ENCODE measurements at regions not wholly inside any gene's neighbourhood (a gene's known extent, or its start where the extent isn't known, plus 50 kb on each side); places are given as distances from the start of the nearest gene placed in this dataset.

DNA sequence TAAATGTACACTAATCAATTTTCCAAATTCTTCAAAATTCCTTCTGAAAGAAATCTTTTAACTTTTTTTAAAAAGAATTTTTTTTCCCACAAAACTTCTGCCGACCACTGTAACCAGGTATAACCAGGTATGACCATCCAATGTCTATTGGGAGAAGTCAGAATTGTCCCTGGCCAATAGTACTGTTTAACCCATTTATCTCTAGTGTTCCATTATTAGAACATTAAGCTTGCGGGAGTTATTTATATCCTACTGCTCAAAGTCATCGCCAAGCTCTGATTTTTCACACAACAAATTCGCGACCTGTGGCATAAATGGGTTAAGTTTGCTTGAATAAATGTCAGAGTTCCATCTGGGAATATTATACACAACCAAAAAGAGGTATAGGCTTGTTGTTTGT, 343.2 kb downstream of the ANXA1 start:
- ChIA-PET POLR2A (no interaction called here), CTCF (no interaction called here)
- no peaks in the 10 kb centered on the region for H3K27me3 ChIP-seq (ENCODE audit: insufficient read depth, low read length, poor library complexity, severe bottlenecking)
- no peak for DNase-seq
- H3K4me3 ChIP-seq (ENCODE audit: low read length) = no peak overlapping the region
- H3K4me1 Mint-ChIP-seq = no peaks in the 10 kb centered on the region
- peaks cover 0 to 25% (median 3%) of the 10 kb centered on the region in 5 donors for H3K9me3 Mint-ChIP-seq
- no peaks in the 10 kb centered on the region for H3K9me3 ChIP-seq (ENCODE audit: low read length)
- H3K27me3 Mint-ChIP-seq = no peaks in the 10 kb centered on the region
- H3K4me3 Mint-ChIP-seq = no peak overlapping the region
- H3K36me3 ChIP-seq (ENCODE audit: insufficient read depth, low read length) = no peaks in the 10 kb centered on the region
- no peak overlapping the region for H3K27ac ChIP-seq (ENCODE audit: low read depth, low read length)
- H3K27ac Mint-ChIP-seq = no peak overlapping the region
- H3K36me3 Mint-ChIP-seq = no peaks in the 10 kb centered on the region
- no peaks in the 10 kb centered on the region for H3K4me1 ChIP-seq (ENCODE audit: insufficient read depth, low read length)

DNA sequence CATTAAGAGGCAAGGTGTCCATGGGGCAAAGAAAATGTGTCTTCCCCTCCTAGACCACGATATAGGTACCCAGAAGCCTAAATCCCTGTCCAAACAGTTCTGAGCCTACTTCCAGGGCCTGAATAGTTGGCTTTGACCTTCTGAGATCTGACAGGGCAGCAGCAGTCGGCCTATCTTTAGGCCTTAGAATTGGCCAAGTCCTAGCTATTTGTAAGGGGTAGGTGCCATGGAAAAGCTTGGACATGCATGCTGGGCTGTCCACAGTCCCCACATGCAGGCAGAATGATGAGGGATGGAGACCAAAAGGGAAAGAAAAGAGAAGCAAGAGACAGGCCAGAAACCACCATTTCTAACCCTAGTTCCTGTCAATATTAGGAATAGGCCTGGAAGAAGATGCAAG, 346.1 kb downstream of the ANXA1 start:
- Histone ChIP-seq H3K36me3 (ENCODE audit: insufficient read depth, low read length) (no peaks in the 10 kb centered on the region), H3K27ac (ENCODE audit: low read depth, low read length) (no peak overlapping the region), H3K4me3 (ENCODE audit: low read length) (no peak overlapping the region), H3K27me3 (ENCODE audit: insufficient read depth, low read length, poor library complexity, severe bottlenecking) (no peaks in the 10 kb centered on the region), H3K4me1 (ENCODE audit: insufficient read depth, low read length) (no peaks in the 10 kb centered on the region), H3K9me3 (ENCODE audit: low read length) (no peaks in the 10 kb centered on the region)
- DNase-seq = no peak
- H3K27me3 Mint-ChIP-seq = no peaks in the 10 kb centered on the region
- H3K27ac Mint-ChIP-seq = peak overlapping the region in 1 of 8 donors; percentile 88
- H3K4me3 Mint-ChIP-seq = no peak overlapping the region
- ChIA-PET POLR2A (no interaction called here), CTCF (no interaction called here)
- no peaks in the 10 kb centered on the region for H3K4me1 Mint-ChIP-seq
- H3K36me3 Mint-ChIP-seq = no peaks in the 10 kb centered on the region
- peaks cover 0 to 28% (median 0%) of the 10 kb centered on the region in 5 donors for H3K9me3 Mint-ChIP-seq

DNA sequence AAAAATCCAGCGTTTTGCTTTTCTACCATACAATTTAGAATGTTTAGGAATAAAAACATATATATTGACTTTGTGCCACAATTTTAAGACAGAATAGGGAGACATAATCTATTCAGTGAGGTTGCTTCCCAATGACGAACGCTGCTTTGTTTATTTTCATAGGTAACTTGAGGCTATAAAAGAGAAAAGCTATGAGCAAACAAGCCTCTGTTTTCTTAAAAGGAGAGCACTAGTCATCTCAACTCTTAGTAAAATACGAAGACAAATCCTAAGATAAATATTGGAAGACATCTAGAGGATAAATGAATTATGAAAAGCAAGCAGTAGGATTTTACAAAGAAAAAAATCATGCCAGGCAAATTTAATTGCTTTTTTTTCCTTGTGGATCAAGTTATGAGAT, 363.6 kb downstream of the ANXA1 start:
- no peaks in the 10 kb centered on the region for H3K36me3 ChIP-seq (ENCODE audit: insufficient read depth, low read length)
- no peak overlapping the region for H3K4me3 Mint-ChIP-seq
- H3K36me3 Mint-ChIP-seq = no peaks in the 10 kb centered on the region
- CTCF ChIA-PET = no interaction called here
- H3K9me3 ChIP-seq (ENCODE audit: low read length) = no peaks in the 10 kb centered on the region
- DNase-seq = no peak
- H3K4me1 ChIP-seq (ENCODE audit: insufficient read depth, low read length) = no peaks in the 10 kb centered on the region
- no peak overlapping the region for H3K4me3 ChIP-seq (ENCODE audit: low read length)
- POLR2A ChIA-PET = no interaction called here
- no peak overlapping the region for H3K27ac Mint-ChIP-seq
- H3K27me3 ChIP-seq (ENCODE audit: insufficient read depth, low read length, poor library complexity, severe bottlenecking) = no peaks in the 10 kb centered on the region
- no peaks in the 10 kb centered on the region for H3K4me1 Mint-ChIP-seq
- H3K27me3 Mint-ChIP-seq = no peaks in the 10 kb centered on the region
- H3K27ac ChIP-seq (ENCODE audit: low read depth, low read length) = no peak overlapping the region
- peaks cover 0 to 7% (median 0%) of the 10 kb centered on the region in 5 donors for H3K9me3 Mint-ChIP-seq

DNA sequence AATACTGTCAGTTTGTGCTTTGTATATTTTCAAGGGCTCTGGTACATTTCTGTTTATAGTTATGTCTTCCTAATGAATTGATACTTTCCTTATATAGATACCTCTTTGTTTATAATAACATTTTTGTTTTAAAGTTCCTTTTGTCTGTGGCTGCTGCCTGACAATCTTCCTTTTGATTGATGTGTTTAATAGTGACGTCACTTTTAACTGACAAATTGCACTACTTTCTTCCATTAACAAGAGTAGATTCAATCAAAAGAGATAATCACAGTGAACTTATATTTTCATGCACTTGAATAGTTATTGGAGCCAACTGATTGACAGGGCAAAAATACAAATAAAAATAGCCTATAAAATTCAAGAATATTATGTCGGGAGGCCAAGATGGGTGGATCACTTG, 371.7 kb downstream of the ANXA1 start:
- Mint-ChIP-seq H3K36me3 (no peaks in the 10 kb centered on the region), H3K9me3 (peaks cover 0 to 8% (median 0%) of the 10 kb centered on the region in 5 donors), H3K27me3 (no peaks in the 10 kb centered on the region), H3K4me3 (no peak overlapping the region), H3K27ac (no peak overlapping the region), H3K4me1 (no peaks in the 10 kb centered on the region)
- H3K27me3 ChIP-seq (ENCODE audit: insufficient read depth, low read length, poor library complexity, severe bottlenecking) = no peaks in the 10 kb centered on the region
- no peak for DNase-seq
- H3K9me3 ChIP-seq (ENCODE audit: low read length) = no peaks in the 10 kb centered on the region
- ChIA-PET POLR2A (no interaction called here), CTCF (no interaction called here)
- H3K27ac ChIP-seq (ENCODE audit: low read depth, low read length) = no peak overlapping the region
- no peaks in the 10 kb centered on the region for H3K36me3 ChIP-seq (ENCODE audit: insufficient read depth, low read length)
- H3K4me1 ChIP-seq (ENCODE audit: insufficient read depth, low read length) = no peaks in the 10 kb centered on the region
- H3K4me3 ChIP-seq (ENCODE audit: low read length) = no peak overlapping the region

DNA sequence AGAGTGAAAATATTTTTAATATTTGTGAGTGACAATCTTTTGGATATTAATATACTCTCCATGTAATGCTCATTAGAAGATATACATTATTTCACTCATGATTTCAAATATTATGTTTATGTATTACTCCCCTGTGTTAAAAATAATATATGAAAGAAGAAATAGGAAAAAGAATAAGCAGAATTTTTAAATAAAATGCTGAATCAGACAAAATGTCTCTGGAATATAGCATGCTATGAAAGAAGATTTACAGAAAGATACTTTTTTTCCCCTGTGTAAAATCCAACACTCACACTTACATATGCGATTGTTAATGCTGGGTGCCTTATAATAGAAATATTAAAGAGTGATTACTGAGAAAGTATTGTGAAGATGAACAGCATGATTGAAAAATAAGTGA, 373.7 kb downstream of the ANXA1 start:
- Histone ChIP-seq H3K36me3 (ENCODE audit: insufficient read depth, low read length) (no peaks in the 10 kb centered on the region), H3K4me3 (ENCODE audit: low read length) (no peak overlapping the region), H3K9me3 (ENCODE audit: low read length) (no peaks in the 10 kb centered on the region), H3K4me1 (ENCODE audit: insufficient read depth, low read length) (no peaks in the 10 kb centered on the region), H3K27ac (ENCODE audit: low read depth, low read length) (no peak overlapping the region), H3K27me3 (ENCODE audit: insufficient read depth, low read length, poor library complexity, severe bottlenecking) (no peaks in the 10 kb centered on the region)
- H3K4me3 Mint-ChIP-seq = no peak overlapping the region
- H3K27ac Mint-ChIP-seq = no peak overlapping the region
- no peaks in the 10 kb centered on the region for H3K36me3 Mint-ChIP-seq
- DNase-seq = no peak
- H3K9me3 Mint-ChIP-seq = peaks cover 0 to 8% (median 0%) of the 10 kb centered on the region in 5 donors
- ChIA-PET CTCF (no interaction called here), POLR2A (no interaction called here)
- no peaks in the 10 kb centered on the region for H3K4me1 Mint-ChIP-seq
- H3K27me3 Mint-ChIP-seq = no peaks in the 10 kb centered on the region

DNA sequence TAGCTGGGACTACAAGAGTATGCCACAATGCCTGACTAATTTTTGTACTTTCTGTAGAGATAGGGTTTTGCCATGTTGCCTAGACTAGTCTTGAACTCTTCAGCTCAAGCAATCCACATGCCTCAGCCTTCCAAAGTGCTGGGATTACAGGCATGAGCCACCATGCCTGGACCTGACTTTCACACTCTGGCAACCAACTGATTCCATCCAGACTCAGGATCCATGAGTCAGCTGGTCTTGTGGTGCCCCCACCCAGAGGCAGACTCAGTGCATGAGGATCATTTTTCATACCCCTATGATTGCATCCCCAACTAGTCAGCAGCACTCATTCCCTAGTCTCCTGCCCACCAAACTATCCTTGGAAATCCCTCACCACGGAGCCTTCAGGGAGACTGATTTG, 375.9 kb downstream of the ANXA1 start:
- Mint-ChIP-seq H3K36me3 (no peaks in the 10 kb centered on the region), H3K4me1 (no peaks in the 10 kb centered on the region), H3K27ac (no peak overlapping the region), H3K27me3 (no peaks in the 10 kb centered on the region), H3K4me3 (no peak overlapping the region), H3K9me3 (peaks cover 0 to 5% (median 0%) of the 10 kb centered on the region in 5 donors)
- CTCF ChIA-PET = no interaction called here
- Histone ChIP-seq H3K27ac (ENCODE audit: low read depth, low read length) (no peak overlapping the region), H3K4me3 (ENCODE audit: low read length) (no peak overlapping the region), H3K27me3 (ENCODE audit: insufficient read depth, low read length, poor library complexity, severe bottlenecking) (no peaks in the 10 kb centered on the region), H3K9me3 (ENCODE audit: low read length) (no peaks in the 10 kb centered on the region), H3K36me3 (ENCODE audit: insufficient read depth, low read length) (no peaks in the 10 kb centered on the region), H3K4me1 (ENCODE audit: insufficient read depth, low read length) (no peaks in the 10 kb centered on the region)
- no peak for DNase-seq
- POLR2A ChIA-PET = no interaction called here

DNA sequence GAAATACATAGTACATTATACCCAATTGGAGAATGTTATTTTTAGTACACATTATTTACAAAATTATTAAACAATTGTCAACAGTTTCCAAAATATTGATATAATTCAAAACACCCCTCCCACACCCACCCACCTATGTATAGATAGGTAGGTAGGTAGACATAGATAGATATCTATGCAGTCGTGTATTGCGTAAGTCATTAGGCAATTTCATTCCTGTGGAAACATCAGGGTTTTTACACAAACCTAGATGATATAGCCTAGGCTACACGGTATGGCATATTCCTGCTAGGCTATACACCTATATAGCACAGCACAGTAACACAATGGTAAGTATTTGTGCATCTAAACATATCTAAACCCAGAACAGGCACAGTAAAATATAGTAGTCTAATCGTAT, 377.3 kb downstream of the ANXA1 start:
- H3K9me3 Mint-ChIP-seq = peaks cover 0 to 7% (median 0%) of the 10 kb centered on the region in 5 donors
- CTCF ChIA-PET = no interaction called here

DNA sequence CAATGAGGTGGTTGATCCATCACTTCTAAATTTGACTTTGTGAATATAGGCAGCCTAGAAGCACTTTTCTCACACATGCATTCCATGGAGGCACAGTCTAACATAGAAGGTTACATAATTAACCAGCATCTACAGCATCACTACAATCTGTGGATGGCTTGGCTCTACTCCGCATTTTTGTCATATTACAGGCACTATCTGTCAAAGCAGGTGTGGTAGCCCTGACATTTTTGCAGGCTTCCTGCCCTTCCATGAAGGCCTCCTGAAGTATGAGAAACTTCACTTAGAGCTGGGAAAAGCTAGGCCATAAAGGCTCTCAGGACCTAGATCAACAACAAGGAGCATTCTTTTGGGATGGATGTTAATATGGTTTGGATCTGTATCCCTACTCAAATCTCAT, 378.0 kb downstream of the ANXA1 start:
- POLR2A ChIA-PET = no interaction called here
- H3K4me1 ChIP-seq (ENCODE audit: insufficient read depth, low read length) = no peaks in the 10 kb centered on the region

More for the DNA sequence above, 377.3 kb downstream of the ANXA1 start:
- POLR2A ChIA-PET = no interaction called here
- no peak for DNase-seq
- H3K27ac ChIP-seq (ENCODE audit: low read depth, low read length) = no peak overlapping the region
- no peaks in the 10 kb centered on the region for H3K36me3 ChIP-seq (ENCODE audit: insufficient read depth, low read length)
- H3K4me1 Mint-ChIP-seq = no peaks in the 10 kb centered on the region
- H3K27me3 ChIP-seq (ENCODE audit: insufficient read depth, low read length, poor library complexity, severe bottlenecking) = no peaks in the 10 kb centered on the region
- no peak overlapping the region for H3K4me3 Mint-ChIP-seq
- no peaks in the 10 kb centered on the region for H3K27me3 Mint-ChIP-seq
- no peak overlapping the region for H3K27ac Mint-ChIP-seq
- H3K4me3 ChIP-seq (ENCODE audit: low read length) = no peak overlapping the region
- H3K9me3 ChIP-seq (ENCODE audit: low read length) = no peaks in the 10 kb centered on the region
- no peaks in the 10 kb centered on the region for H3K36me3 Mint-ChIP-seq
- H3K4me1 ChIP-seq (ENCODE audit: insufficient read depth, low read length) = no peaks in the 10 kb centered on the region

DNA sequence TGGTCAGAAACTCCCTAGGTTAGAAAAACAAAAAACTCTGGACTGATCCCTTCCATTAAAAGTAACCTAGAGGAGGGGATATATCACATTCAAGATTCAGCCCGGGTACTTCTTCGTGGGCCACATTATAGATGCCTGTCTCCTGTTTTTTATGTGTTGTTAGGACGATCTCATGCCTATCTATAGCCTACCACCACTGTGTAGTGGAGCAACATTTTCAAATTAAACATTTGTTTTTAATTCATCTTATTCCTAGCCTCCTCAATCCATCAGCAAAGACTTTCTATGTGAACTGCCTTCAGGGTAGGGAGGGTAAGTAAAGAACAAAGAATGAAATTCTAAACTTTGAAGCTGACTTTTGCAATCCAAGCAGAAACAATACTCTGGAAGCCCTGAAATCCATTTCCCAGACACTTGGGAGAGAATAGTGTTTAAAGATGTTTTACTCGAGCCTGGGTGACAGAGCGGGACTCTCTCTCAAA, 379.4 kb downstream of the ANXA1 start:
- Mint-ChIP-seq H3K36me3 (no peaks in the 10 kb centered on the region), H3K27me3 (no peaks in the 10 kb centered on the region), H3K4me3 (no peak overlapping the region), H3K27ac (no peak overlapping the region), H3K9me3 (peaks cover 0 to 7% (median 0%) of the 10 kb centered on the region in 5 donors), H3K4me1 (no peaks in the 10 kb centered on the region)
- Histone ChIP-seq H3K9me3 (ENCODE audit: low read length) (no peaks in the 10 kb centered on the region), H3K36me3 (ENCODE audit: insufficient read depth, low read length) (no peaks in the 10 kb centered on the region), H3K4me3 (ENCODE audit: low read length) (no peak overlapping the region), H3K4me1 (ENCODE audit: insufficient read depth, low read length) (no peaks in the 10 kb centered on the region), H3K27me3 (ENCODE audit: insufficient read depth, low read length, poor library complexity, severe bottlenecking) (no peaks in the 10 kb centered on the region), H3K27ac (ENCODE audit: low read depth, low read length) (no peak overlapping the region)
- DNase-seq = no peak
- CTCF ChIA-PET = no interaction called here
- POLR2A ChIA-PET = no interaction called here

More for the DNA sequence above, 378.0 kb downstream of the ANXA1 start:
- peaks cover 0 to 10% (median 0%) of the 10 kb centered on the region in 5 donors for H3K9me3 Mint-ChIP-seq
- no peak overlapping the region for H3K4me3 Mint-ChIP-seq
- Histone ChIP-seq H3K4me3 (ENCODE audit: low read length) (no peak overlapping the region), H3K36me3 (ENCODE audit: insufficient read depth, low read length) (no peaks in the 10 kb centered on the region), H3K27me3 (ENCODE audit: insufficient read depth, low read length, poor library complexity, severe bottlenecking) (no peaks in the 10 kb centered on the region), H3K27ac (ENCODE audit: low read depth, low read length) (no peak overlapping the region), H3K9me3 (ENCODE audit: low read length) (no peaks in the 10 kb centered on the region)
- H3K4me1 Mint-ChIP-seq = no peaks in the 10 kb centered on the region
- H3K36me3 Mint-ChIP-seq = no peaks in the 10 kb centered on the region
- CTCF ChIA-PET = no interaction called here
- no peak overlapping the region for H3K27ac Mint-ChIP-seq
- no peak for DNase-seq
- no peaks in the 10 kb centered on the region for H3K27me3 Mint-ChIP-seq
